ENCODE measurements at regions not wholly inside any gene's neighbourhood (a gene's known extent, or its start where the extent isn't known, plus 50 kb on each side); places are given as distances from the start of the nearest gene placed in this dataset.

DNA sequence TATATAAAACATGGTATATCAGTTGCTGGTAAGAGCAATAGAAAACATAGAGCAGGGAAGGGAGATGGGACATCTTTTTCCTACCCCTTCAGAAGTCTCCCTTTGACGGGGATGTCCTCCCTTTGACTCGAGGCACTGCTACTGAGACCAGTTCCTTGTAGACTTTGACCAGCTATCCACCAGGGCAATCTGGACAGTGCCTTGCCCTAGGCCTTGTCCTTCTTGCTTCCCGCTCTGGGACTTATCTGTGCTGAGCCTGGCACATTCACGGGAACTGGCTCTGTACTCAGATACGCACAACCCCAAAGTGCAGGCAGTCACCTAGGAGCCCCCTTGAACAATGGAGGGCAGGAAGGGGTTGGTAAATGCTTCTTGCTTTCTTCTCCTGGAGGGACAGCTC is 116.6 kb upstream of the ANKH start:
- TF ChIP-seq, protein P1, sequence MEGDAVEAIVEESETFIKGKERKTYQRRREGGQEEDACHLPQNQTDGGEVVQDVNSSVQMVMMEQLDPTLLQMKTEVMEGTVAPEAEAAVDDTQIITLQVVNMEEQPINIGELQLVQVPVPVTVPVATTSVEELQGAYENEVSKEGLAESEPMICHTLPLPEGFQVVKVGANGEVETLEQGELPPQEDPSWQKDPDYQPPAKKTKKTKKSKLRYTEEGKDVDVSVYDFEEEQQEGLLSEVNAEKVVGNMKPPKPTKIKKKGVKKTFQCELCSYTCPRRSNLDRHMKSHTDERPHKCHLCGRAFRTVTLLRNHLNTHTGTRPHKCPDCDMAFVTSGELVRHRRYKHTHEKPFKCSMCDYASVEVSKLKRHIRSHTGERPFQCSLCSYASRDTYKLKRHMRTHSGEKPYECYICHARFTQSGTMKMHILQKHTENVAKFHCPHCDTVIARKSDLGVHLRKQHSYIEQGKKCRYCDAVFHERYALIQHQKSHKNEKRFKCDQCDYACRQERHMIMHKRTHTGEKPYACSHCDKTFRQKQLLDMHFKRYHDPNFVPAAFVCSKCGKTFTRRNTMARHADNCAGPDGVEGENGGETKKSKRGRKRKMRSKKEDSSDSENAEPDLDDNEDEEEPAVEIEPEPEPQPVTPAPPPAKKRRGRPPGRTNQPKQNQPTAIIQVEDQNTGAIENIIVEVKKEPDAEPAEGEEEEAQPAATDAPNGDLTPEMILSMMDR (IDR thresholded peaks at IDR 0.05), result no peak
- TF ChIP-seq POLR2A (IDR thresholded peaks at IDR 0.05), result no peak
- Histone ChIP-seq H3K27ac (no peak overlapping the region), H3K4me1 (replicated peaks in 1 of 2) (no peaks in the 10 kb centered on the region), H3K9me3 (replicated peaks in 1 of 3) (no peaks in the 10 kb centered on the region), H3K36me3 (replicated peaks in 1 of 2) (no peaks in the 10 kb centered on the region), H3K27me3 (no peaks in the 10 kb centered on the region), H3K4me3 (no peak overlapping the region)
- no peak for DNase-seq
- WGBS, 4 donors, result 86 to 91% (median 87%) methylated on average over 5 of the region's 5 CpGs
- intact Hi-C loops (cut with DNase I), result no loop called here

GRCh38 chr5:14986413-14986812 is 114.8 kb upstream of the ANKH start:
- H3K4me1 ChIP-seq (replicated peaks in 1 of 2), result no peaks in the 10 kb centered on the region
- no peak overlapping the region for H3K27ac ChIP-seq
- no peak overlapping the region for H3K4me3 ChIP-seq
- H3K36me3 ChIP-seq (replicated peaks in 1 of 2), result no peaks in the 10 kb centered on the region
- TF ChIP-seq, protein P1 (IDR thresholded peaks at IDR 0.05), result no peak
- no peak for TF ChIP-seq POLR2A (IDR thresholded peaks at IDR 0.05)
- intact Hi-C loops (cut with DNase I), result no loop called here
- 81 to 99% (median 91%) methylated on average over 3 of the region's 3 CpGs for WGBS, 4 donors
- DNase-seq, result no peak
- no peaks in the 10 kb centered on the region for H3K27me3 ChIP-seq
- no peaks in the 10 kb centered on the region for H3K9me3 ChIP-seq (replicated peaks in 1 of 3)

- WGBS, 4 donors, result 70 to 80% (median 73%) methylated on average over 6 of the region's 6 CpGs
- Histone ChIP-seq H3K27ac (no peak overlapping the region), H3K4me3 (no peak overlapping the region), H3K9me3 (replicated peaks in 1 of 3) (no peaks in the 10 kb centered on the region), H3K27me3 (no peaks in the 10 kb centered on the region), H3K4me1 (replicated peaks in 1 of 2) (no peaks in the 10 kb centered on the region), H3K36me3 (replicated peaks in 1 of 2) (no peaks in the 10 kb centered on the region)
- TF ChIP-seq, protein P1 (IDR thresholded peaks at IDR 0.05), result no peak
- no peak for TF ChIP-seq POLR2A (IDR thresholded peaks at IDR 0.05)
- peak in 1 of 7 donors; percentile 5 for DNase-seq
- intact Hi-C loops (cut with DNase I), result no loop called here
These were observed 112.3 kb upstream of the ANKH start for GRCh38 chr5:14983666-14984441.

GRCh38 chr5:14980698-14981097 is 109.1 kb upstream of the ANKH start:
- Histone ChIP-seq H3K36me3 (replicated peaks in 1 of 2) (no peaks in the 10 kb centered on the region), H3K27ac (no peak overlapping the region), H3K27me3 (no peaks in the 10 kb centered on the region), H3K4me1 (replicated peaks in 1 of 2) (no peaks in the 10 kb centered on the region), H3K9me3 (replicated peaks in 1 of 3) (no peaks in the 10 kb centered on the region), H3K4me3 (no peak overlapping the region)
- WGBS, 4 donors, result 83 to 93% (median 88%) methylated on average over 2 of the region's 2 CpGs
- DNase-seq, result no peak
- intact Hi-C loops (cut with DNase I), result no loop called here
- TF ChIP-seq POLR2A (IDR thresholded peaks at IDR 0.05), result no peak
- TF ChIP-seq, protein P1 (IDR thresholded peaks at IDR 0.05), result no peak
